A673 (cell line): ENCODE measurements at regions not wholly inside any gene's neighbourhood (a gene's known extent, or its start where the extent isn't known, plus 50 kb on each side); places are given as distances from the start of the nearest gene placed in this dataset.
"Not testable (repeated sequence)": the region's sequence is repeated elsewhere in the genome, so short reads cannot be mapped to it uniquely, and the experiment has no call there.

Source experiments
- EZH2 ChIP-seq: fragments of 200-600 bp; sonication (generic); IDR thresholded peaks from 2 replicates; pipeline ENCODE4 v1.6.1; 2017; ENCODE audit warnings: borderline replicate concordance, low read depth, mild to moderate bottlenecking, mixed read lengths, antibody characterized with exemption, low read length; ENCODE audit not compliant: poor library complexity, severe bottlenecking
- TF ChIP-seq, protein P1 (sequence below): fragments of 300-800, 200-600 bp; sonication (generic); conservative IDR thresholded peaks from 2 replicates; pipeline ENCODE4 v1.5.1; 2017; ENCODE audit warnings: low read depth, mild to moderate bottlenecking, antibody characterized with exemption, low read length, moderate library complexity, mixed read lengths

DNA sequence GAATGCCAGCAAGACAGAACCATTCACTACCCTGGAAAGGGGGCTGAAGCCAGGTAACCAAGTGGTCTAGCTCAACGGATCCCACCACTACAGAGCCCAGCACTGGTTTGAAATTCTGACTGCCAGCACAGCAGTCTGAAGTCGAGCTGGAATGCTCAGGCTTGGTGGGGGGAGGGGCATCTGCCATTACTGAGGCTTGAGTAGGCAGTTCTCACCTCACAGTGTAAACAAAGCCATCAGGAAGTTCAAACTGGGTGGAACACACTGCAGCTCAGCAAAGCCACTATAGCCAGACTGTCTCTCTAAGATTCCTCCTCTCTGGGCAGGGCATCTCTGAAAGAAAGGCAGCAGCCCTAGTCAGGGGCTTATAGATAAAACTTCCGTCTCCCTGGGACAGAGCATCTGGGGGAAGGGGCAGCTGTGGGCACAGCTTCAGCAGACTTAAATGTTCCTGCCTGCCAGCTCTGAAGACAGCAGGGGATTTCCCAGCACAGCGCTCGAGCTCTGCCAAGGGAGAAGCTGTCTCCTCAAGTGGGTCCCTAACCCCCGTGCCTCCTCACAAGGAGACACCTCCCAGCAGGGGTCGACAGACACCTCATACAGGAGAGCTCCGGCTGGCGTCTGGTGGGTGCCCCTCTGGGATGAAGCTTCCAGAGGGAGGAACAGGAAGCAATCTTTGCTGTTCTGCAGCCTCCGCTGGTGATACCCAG, 188.1 kb upstream of the EDNRA start:
- TF ChIP-seq, protein P1, sequence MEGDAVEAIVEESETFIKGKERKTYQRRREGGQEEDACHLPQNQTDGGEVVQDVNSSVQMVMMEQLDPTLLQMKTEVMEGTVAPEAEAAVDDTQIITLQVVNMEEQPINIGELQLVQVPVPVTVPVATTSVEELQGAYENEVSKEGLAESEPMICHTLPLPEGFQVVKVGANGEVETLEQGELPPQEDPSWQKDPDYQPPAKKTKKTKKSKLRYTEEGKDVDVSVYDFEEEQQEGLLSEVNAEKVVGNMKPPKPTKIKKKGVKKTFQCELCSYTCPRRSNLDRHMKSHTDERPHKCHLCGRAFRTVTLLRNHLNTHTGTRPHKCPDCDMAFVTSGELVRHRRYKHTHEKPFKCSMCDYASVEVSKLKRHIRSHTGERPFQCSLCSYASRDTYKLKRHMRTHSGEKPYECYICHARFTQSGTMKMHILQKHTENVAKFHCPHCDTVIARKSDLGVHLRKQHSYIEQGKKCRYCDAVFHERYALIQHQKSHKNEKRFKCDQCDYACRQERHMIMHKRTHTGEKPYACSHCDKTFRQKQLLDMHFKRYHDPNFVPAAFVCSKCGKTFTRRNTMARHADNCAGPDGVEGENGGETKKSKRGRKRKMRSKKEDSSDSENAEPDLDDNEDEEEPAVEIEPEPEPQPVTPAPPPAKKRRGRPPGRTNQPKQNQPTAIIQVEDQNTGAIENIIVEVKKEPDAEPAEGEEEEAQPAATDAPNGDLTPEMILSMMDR, result not testable (repeated sequence)
- TF ChIP-seq EZH2, result not testable (repeated sequence)
